A549 (cell line): ENCODE measurements at regions not wholly inside any gene's neighbourhood (a gene's known extent, or its start where the extent isn't known, plus 50 kb on each side); places are given as distances from the start of the nearest gene placed in this dataset.

Source experiments
- ATAC-seq, 2 experiments: fragments of 200-7000 bp in 1 of 2; fragments of >200 bp in 1 of 2; cut with Nextera tagmentation in 1 of 2; cut with Tn5 transposase in 1 of 2; 3 replicates each; pipeline versions ENCODE4 v1.8.0 to v1.9.1; 2018 to 2020; ENCODE audit warnings: mild to moderate bottlenecking in 1 of 2, moderate library complexity in 1 of 2
- CTCF ChIA-PET: fragments of 300-600 bp; sonication (Branson Sonifier 250); formaldehyde crosslinking; extraction: SDS; loops from one replicate; lab custom pipeline; 2021; ENCODE audit warnings: antibody characterized with exemption, inconsistent platforms; lab: Yijun Ruan, JAX
- POLR2A ChIA-PET: fragments of 350-600 bp; formaldehyde crosslinking; extraction: SDS; loops from one replicate; lab custom pipeline; 2021; ENCODE audit warnings: antibody characterized with exemption, inconsistent platforms; lab: Yijun Ruan, JAX
- DNase-seq, 2 experiments: peaks; one replicate each; pipeline versions ENCODE4 v3.0.0 to v3.0.0-alpha.2; 2011 to 2016; ENCODE audit warnings: low read depth in 1 of 2, low spot score in 1 of 2
- FAIRE-seq: peaks from 2 replicates; lab custom pipeline; 2011; peaks lifted over from hg19 to GRCh38; lab: Jason Lieb, UNC
- H3K27ac ChIP-seq, 2 experiments: fragments of >200 bp; sonication (Bioruptor Twin); formaldehyde crosslinking; 3 replicates each; pipeline ENCODE4 v1.5.1; 2016 to 2017
- H3K4me1 ChIP-seq: fragments of >200 bp; sonication (Bioruptor Twin); formaldehyde crosslinking; 3 replicates; pipeline ENCODE4 v1.6.1; 2016
- H3K4me2 ChIP-seq: fragments of >200 bp; sonication (Bioruptor Twin); formaldehyde crosslinking; 3 replicates; pipeline ENCODE4 v1.6.1; 2016
- H3K4me3 ChIP-seq: fragments of >200 bp; sonication (Bioruptor Twin); formaldehyde crosslinking; 3 replicates; pipeline ENCODE4 v1.5.1; 2016
- H3K9me3 ChIP-seq: fragments of >200 bp; sonication (Bioruptor Twin); formaldehyde crosslinking; 3 replicates; pipeline ENCODE4 v1.6.1; 2016
- ATOH8 ChIP-seq: fragments of 250-450 bp; sonication (Bioruptor Pico); IDR thresholded peaks from 2 replicates; pipeline ENCODE4 v1.5.0; 2020; ENCODE audit warnings: low read depth, mild to moderate bottlenecking, moderate library complexity
- BCL3 ChIP-seq: fragments of >200 bp; sonication (Bioruptor Twin); formaldehyde crosslinking; IDR thresholded peaks from 3 replicates; pipeline ENCODE4 v1.6.1; 2016
- CBX2 ChIP-seq: fragments of 200-600 bp; sonication (generic); IDR thresholded peaks from 2 replicates; pipeline ENCODE4 v1.6.1; 2016; ENCODE audit warnings: low read depth, mild to moderate bottlenecking, borderline replicate concordance
- CTCF ChIP-seq: fragments of >200 bp; sonication (Bioruptor Twin); formaldehyde crosslinking; IDR thresholded peaks from 3 replicates; pipeline ENCODE4 v1.5.1; 2016
- E2F6 ChIP-seq: IDR thresholded peaks from 2 replicates; pipeline ENCODE4 v1.6.1; 2012; ENCODE audit warnings: low read depth, borderline replicate concordance
- FOXS1 ChIP-seq: fragments of 250-450 bp; sonication (Bioruptor Pico); IDR thresholded peaks from 2 replicates; pipeline ENCODE4 v1.5.0; 2020; ENCODE audit warnings: mild to moderate bottlenecking, moderate library complexity
- GATA3 ChIP-seq: IDR thresholded peaks from 2 replicates; pipeline ENCODE4 v1.6.1; 2012; ENCODE audit warnings: borderline replicate concordance
- HES2 ChIP-seq: fragments of >200 bp; sonication (Bioruptor Twin); formaldehyde crosslinking; IDR thresholded peaks from 2 replicates; pipeline ENCODE4 v1.6.1; 2016
- HMGXB4 ChIP-seq: fragments of 250-450 bp; sonication (Bioruptor Pico); IDR thresholded peaks from 2 replicates; pipeline ENCODE4 v1.5.0; 2021; ENCODE audit warnings: mild to moderate bottlenecking, moderate library complexity, borderline replicate concordance
- HOXA7 ChIP-seq: fragments of 250-450 bp; sonication (Bioruptor Pico); IDR thresholded peaks from 2 replicates; pipeline ENCODE4 v1.5.0; 2020; ENCODE audit warnings: mild to moderate bottlenecking, moderate library complexity
- KDM1A ChIP-seq: fragments of 200-600 bp; sonication (generic); IDR thresholded peaks from 2 replicates; pipeline ENCODE4 v1.6.1; 2016; ENCODE audit warnings: low read depth, mild to moderate bottlenecking
- KDM5A ChIP-seq: fragments of 200-600 bp; sonication (generic); IDR thresholded peaks from 2 replicates; pipeline ENCODE4 v1.6.1; 2016; ENCODE audit warnings: antibody characterized with exemption, mild to moderate bottlenecking
- MAFK ChIP-seq: fragments of 450-650 bp; IDR thresholded peaks from 2 replicates; pipeline ENCODE4 v1.6.1; 2014; ENCODE audit not compliant: partially characterized antibody
- MYC ChIP-seq: IDR thresholded peaks from 2 replicates; pipeline ENCODE4 v1.6.1; 2012; ENCODE audit warnings: mild to moderate bottlenecking, inconsistent platforms, low read length, improper control_type of control experiment, borderline replicate concordance
- NFE2L2 ChIP-seq: fragments of 150-350 bp; conservative IDR thresholded peaks from 2 replicates; pipeline ENCODE4 v1.6.1; 2014; ENCODE audit warnings: low read length
- RAD21 ChIP-seq, 2 experiments: fragments of >200 bp in 1 of 2; sonication (Bioruptor Twin) in 1 of 2; formaldehyde crosslinking in 1 of 2; IDR thresholded peaks in 1 of 2; conservative IDR thresholded peaks in 1 of 2; 2 replicates in 1 of 2; 3 replicates in 1 of 2; pipeline ENCODE4 v1.6.1; 2012 to 2018; ENCODE audit warnings: inconsistent platforms in 1 of 2
- RFX5 ChIP-seq: fragments of 450-650 bp; IDR thresholded peaks from 2 replicates; pipeline ENCODE4 v1.7.1; 2014; ENCODE audit warnings: antibody characterized with exemption, mild to moderate bottlenecking, moderate library complexity
- RNF2 ChIP-seq: fragments of 200-600 bp; sonication (generic); IDR thresholded peaks from 2 replicates; pipeline ENCODE4 v1.6.1; 2016; ENCODE audit warnings: low read depth, mild to moderate bottlenecking, antibody characterized with exemption, moderate library complexity, borderline replicate concordance
- TP53 ChIP-seq: fragments of 250-450 bp; sonication (Bioruptor Pico); IDR thresholded peaks from 2 replicates; pipeline ENCODE4 v1.5.0; 2021; ENCODE audit warnings: mild to moderate bottlenecking, moderate library complexity
- ZC3H11A ChIP-seq: fragments of 450-650 bp; IDR thresholded peaks from 2 replicates; pipeline ENCODE4 v1.6.1; 2014; ENCODE audit warnings: antibody characterized with exemption, mild to moderate bottlenecking
- ZSCAN20 ChIP-seq: fragments of 250-450 bp; sonication (Bioruptor Pico); IDR thresholded peaks from 2 replicates; pipeline ENCODE4 v1.8.0; 2022; ENCODE audit warnings: mild to moderate bottlenecking, moderate library complexity
- WGBS: methylation state at CpG from one replicate; pipeline ENCODE4 v1.1.6; 2017; ENCODE audit errors: missing lambda C conversion rate; 5-methylcytosine and 5-hydroxymethylcytosine counted together

- WGBS, result 7% methylated on average over 5 of the region's 5 CpGs
- CTCF ChIA-PET, result no interaction called here
Observed at GRCh38 chr6:153858529-153858928, 180.5 kb upstream of the OPRM1 start.

GRCh38 chr6:153856929-153857376 is 182.1 kb upstream of the OPRM1 start:
- no peak for ATAC-seq
- CTCF ChIA-PET, result interaction anchor here (0.9 kb wide), 1 partner anchor 8 kb away, joined by 3 read pairs; no protein-coding TSS in a partner anchor

More at GRCh38 chr6:153858529-153858928, 180.5 kb upstream of the OPRM1 start:
- POLR2A ChIA-PET, result no interaction called here
- DNase-seq (no peak), FAIRE-seq (no peak), ATAC-seq (no peak)
- H3K4me1 ChIP-seq, result no peaks in the 10 kb centered on the region
- no peak overlapping the region for H3K4me3 ChIP-seq
- H3K9me3 ChIP-seq, result no peaks in the 10 kb centered on the region
- H3K4me2 ChIP-seq, result no peak overlapping the region
- H3K27ac ChIP-seq, result no peak overlapping the region
- no peak for TF ChIP-seq HMGXB4 (CRISPR knock-in tag)
- no peak for TF ChIP-seq KDM1A
- no peak for TF ChIP-seq TP53 (CRISPR knock-in tag)
- no peak for TF ChIP-seq ATOH8
- no peak for TF ChIP-seq RFX5
- TF ChIP-seq ZC3H11A, result no peak
- no peak for TF ChIP-seq HES2
- TF ChIP-seq NFE2L2, result no peak
- TF ChIP-seq MYC, result no peak
- no peak for TF ChIP-seq RNF2
- TF ChIP-seq RAD21 (conservative IDR thresholded peaks at IDR 0.05 in 1 of 2, IDR thresholded peaks at IDR 0.05 in 1 of 2), result no peak
- TF ChIP-seq CBX2, result no peak
- no peak for TF ChIP-seq E2F6
- no peak for TF ChIP-seq ZSCAN20 (CRISPR knock-in tag)
- TF ChIP-seq MAFK, result no peak
- no peak for TF ChIP-seq CTCF
- no peak for TF ChIP-seq FOXS1 (CRISPR knock-in tag)

More at GRCh38 chr6:153856929-153857376, 182.1 kb upstream of the OPRM1 start:
- Histone ChIP-seq H3K4me2 (no peak overlapping the region), H3K9me3 (no peaks in the 10 kb centered on the region), H3K4me3 (no peak overlapping the region), H3K4me1 (no peaks in the 10 kb centered on the region), H3K27ac (no peak overlapping the region)
- TF ChIP-seq HOXA7 (CRISPR knock-in tag) (no peak), ZSCAN20 (CRISPR knock-in tag) (no peak), KDM5A (no peak), RFX5 (no peak), GATA3 (no peak), HES2 (no peak), BCL3 (no peak)
- POLR2A ChIA-PET, result no interaction called here
- 73% methylated on average over 7 of the region's 24 CpGs for WGBS
- no peak for FAIRE-seq
- DNase-seq, result no peak
